Suprapubic skin (tissue), 4 donors: ENCODE measurements at regions not wholly inside any gene's neighbourhood (a gene's known extent, or its start where the extent isn't known, plus 50 kb on each side); places are given as distances from the start of the nearest gene placed in this dataset.

Experiments
- DNase-seq, 2 donors: peaks; one replicate each; pipeline ENCODE4 v3.0.0-alpha.2; 2019; ENCODE audit warnings: low spot score in 2 of 2
- H3K27ac ChIP-seq: fragments of 200-600 bp; sonication (generic); one replicate; pipeline ENCODE4 v1.5.1; 2019
- H3K27me3 ChIP-seq: fragments of 200-600 bp; sonication (generic); one replicate; pipeline ENCODE4 v1.5.1; 2019
- H3K36me3 ChIP-seq: fragments of 200-600 bp; sonication (generic); one replicate; pipeline ENCODE4 v1.5.1; 2019
- H3K4me1 ChIP-seq: fragments of 200-600 bp; sonication (generic); one replicate; pipeline ENCODE4 v1.5.1; 2019
- H3K4me3 ChIP-seq: fragments of 200-600 bp; sonication (generic); one replicate; pipeline ENCODE4 v1.5.1; 2019; ENCODE audit warnings: mild to moderate bottlenecking
- H3K9me3 ChIP-seq: fragments of 200-600 bp; sonication (generic); one replicate; pipeline ENCODE4 v1.5.1; 2019
- CTCF ChIP-seq, 2 donors: fragments of 200-600 bp in 1 of 2; fragments of 450-650 bp in 1 of 2; sonication (generic) in 1 of 2; IDR thresholded peaks; one replicate each; pipeline ENCODE4 v1.5.1; 2016 to 2019; ENCODE audit warnings: antibody characterized with exemption in 2 of 2, mild to moderate bottlenecking in 1 of 2, moderate library complexity in 1 of 2
- EP300 ChIP-seq: sonication (generic); formaldehyde crosslinking; IDR thresholded peaks from one replicate; pipeline ENCODE4 v1.6.1; 2017; ENCODE audit warnings: antibody characterized with exemption
- POLR2A ChIP-seq, 2 donors: fragments of 450-650 bp; IDR thresholded peaks; one replicate each; pipeline ENCODE4 v1.6.1; 2017; ENCODE audit warnings: antibody characterized with exemption in 2 of 2, mild to moderate bottlenecking in 2 of 2, moderate library complexity in 2 of 2
- POLR2AphosphoS5 ChIP-seq, 3 donors: sonication (generic); formaldehyde crosslinking; IDR thresholded peaks; one replicate each; pipeline ENCODE4 v1.6.1; 2017; ENCODE audit warnings: antibody characterized with exemption in 3 of 3
- WGBS: methylation state at CpG from one replicate; pipeline ENCODE4 v1.1.5; 2018; 5-methylcytosine and 5-hydroxymethylcytosine counted together

GRCh38 chr2:208970070-208970469 lies 453.8 kb upstream of the MAP2 start:
- DNase-seq, result no peak
- Histone ChIP-seq H3K27ac (no peak overlapping the region), H3K27me3 (no peaks in the 10 kb centered on the region), H3K4me1 (no peaks in the 10 kb centered on the region), H3K9me3 (peaks cover 6% of the 10 kb centered on the region), H3K36me3 (no peaks in the 10 kb centered on the region), H3K4me3 (no peak overlapping the region)
- TF ChIP-seq CTCF (IDR thresholded peaks at IDR 0.05) (no peak), POLR2A (IDR thresholded peaks at IDR 0.05) (no peak), EP300 (no peak), POLR2AphosphoS5 (IDR thresholded peaks at IDR 0.05) (no peak)
- 62% methylated on average over 4 of the region's 4 CpGs for WGBS

DNA sequence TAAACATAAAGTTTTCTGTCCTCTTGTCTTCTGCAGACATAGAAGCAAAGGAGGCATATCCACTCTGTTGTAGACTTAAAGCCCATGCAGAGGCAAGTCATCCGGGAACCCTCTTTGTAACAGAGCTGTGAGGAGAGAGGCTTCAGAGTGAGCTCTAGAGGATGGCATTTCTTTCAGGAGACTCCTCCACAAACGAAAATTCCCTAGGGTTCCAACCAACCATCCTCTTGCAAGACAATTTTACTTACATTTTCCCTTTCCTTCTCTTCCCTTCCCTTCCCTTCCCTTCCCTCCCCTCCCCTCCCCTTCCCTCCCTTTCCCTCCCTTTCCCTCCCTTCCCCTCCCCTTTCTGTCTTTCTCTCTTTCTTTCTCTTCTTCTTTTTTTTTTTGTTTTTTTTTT lies 446.3 kb upstream of the MAP2 start:
- no peak for DNase-seq
- Histone ChIP-seq H3K27me3 (no peaks in the 10 kb centered on the region), H3K9me3 (no peaks in the 10 kb centered on the region), H3K4me3 (no peak overlapping the region), H3K27ac (no peak overlapping the region), H3K4me1 (no peaks in the 10 kb centered on the region), H3K36me3 (no peaks in the 10 kb centered on the region)
- WGBS, result 61% methylated on average over 2 of the region's 2 CpGs
- TF ChIP-seq POLR2A (IDR thresholded peaks at IDR 0.05) (no peak), CTCF (IDR thresholded peaks at IDR 0.05) (no peak), EP300 (no peak), POLR2AphosphoS5 (IDR thresholded peaks at IDR 0.05) (no peak)

DNA sequence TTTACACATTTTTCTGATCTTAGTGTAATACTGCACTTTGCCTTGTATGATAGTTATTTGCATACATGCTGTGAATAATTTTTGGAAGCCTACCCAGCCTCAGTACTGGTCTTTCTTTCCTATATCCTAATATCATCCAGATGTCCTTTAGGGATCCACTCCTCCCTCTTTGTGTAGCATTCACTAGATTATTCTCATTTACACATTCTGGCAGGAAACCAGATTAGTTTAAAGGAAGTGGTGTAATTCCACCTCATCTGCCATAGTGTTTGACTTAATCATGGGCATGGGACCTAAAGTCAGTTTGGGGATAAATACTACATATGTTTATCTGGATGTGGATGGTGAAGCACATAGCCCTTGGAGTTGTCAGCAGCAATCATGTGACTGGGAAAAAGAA lies 444.9 kb upstream of the MAP2 start:
- Histone ChIP-seq H3K27ac (no peak overlapping the region), H3K4me3 (no peak overlapping the region), H3K9me3 (no peaks in the 10 kb centered on the region), H3K4me1 (peaks cover 5% of the 10 kb centered on the region), H3K36me3 (no peaks in the 10 kb centered on the region), H3K27me3 (no peaks in the 10 kb centered on the region)
- TF ChIP-seq EP300 (no peak), POLR2AphosphoS5 (IDR thresholded peaks at IDR 0.05) (no peak), CTCF (IDR thresholded peaks at IDR 0.05) (no peak), POLR2A (IDR thresholded peaks at IDR 0.05) (no peak)
- no peak for DNase-seq

DNA sequence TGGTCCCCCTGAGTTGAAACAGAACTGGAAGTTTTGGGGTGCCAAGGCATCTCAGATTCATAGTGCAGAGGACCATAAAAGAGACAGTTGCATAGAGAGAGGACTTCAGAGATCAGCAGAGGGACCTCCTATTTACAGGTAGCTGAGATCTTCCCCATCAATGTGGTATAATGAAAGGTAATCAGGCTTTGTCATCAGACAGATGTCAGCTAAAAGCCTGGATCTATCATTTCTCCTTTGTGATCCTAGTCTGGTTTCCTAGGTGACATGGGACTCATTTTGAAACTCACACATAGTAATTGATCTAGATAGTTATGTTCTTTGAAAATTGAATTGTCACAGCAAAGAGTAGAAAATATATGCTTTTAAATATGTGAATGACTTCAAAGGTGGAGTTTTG lies 443.5 kb upstream of the MAP2 start:
- no peak for DNase-seq
- H3K4me3 ChIP-seq, result no peak overlapping the region
- H3K36me3 ChIP-seq, result no peaks in the 10 kb centered on the region
- H3K9me3 ChIP-seq, result no peaks in the 10 kb centered on the region
- TF ChIP-seq POLR2AphosphoS5 (IDR thresholded peaks at IDR 0.05) (no peak), CTCF (IDR thresholded peaks at IDR 0.05) (no peak), EP300 (no peak), POLR2A (IDR thresholded peaks at IDR 0.05) (no peak)
- peaks cover 15% of the 10 kb centered on the region for H3K4me1 ChIP-seq
- H3K27ac ChIP-seq, result no peak overlapping the region
- H3K27me3 ChIP-seq, result no peaks in the 10 kb centered on the region

DNA sequence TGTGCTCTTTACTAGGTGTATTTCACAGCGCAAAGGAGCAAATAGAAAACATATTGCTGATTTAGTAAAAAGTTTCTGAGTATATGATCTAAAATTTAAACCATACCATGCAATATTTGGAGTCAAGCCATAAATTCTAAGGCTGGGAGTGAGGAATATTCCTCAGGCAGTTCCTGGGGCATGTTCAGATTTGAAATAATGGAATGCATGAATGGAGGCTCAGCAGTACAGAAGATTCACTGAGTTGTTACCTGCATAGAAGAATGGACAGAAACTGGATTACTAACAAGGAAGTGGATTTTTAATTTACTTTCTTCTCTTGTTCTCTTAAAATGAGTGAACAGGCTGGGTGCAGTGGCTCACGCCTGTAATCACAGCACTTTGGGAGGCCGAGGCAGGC lies 441.0 kb upstream of the MAP2 start:
- Histone ChIP-seq H3K4me3 (no peak overlapping the region), H3K27ac (no peak overlapping the region), H3K4me1 (peaks cover 15% of the 10 kb centered on the region), H3K36me3 (no peaks in the 10 kb centered on the region), H3K9me3 (no peaks in the 10 kb centered on the region), H3K27me3 (no peaks in the 10 kb centered on the region)
- no peak for DNase-seq
- no peak for TF ChIP-seq EP300
- no peak for TF ChIP-seq CTCF (IDR thresholded peaks at IDR 0.05)
- WGBS, result 53% methylated on average over 3 of the region's 3 CpGs
